Hepatic stellate cell (primary cell): ENCODE measurements at regions not wholly inside any gene's neighbourhood (a gene's known extent, or its start where the extent isn't known, plus 50 kb on each side); places are given as distances from the start of the nearest gene placed in this dataset.

ENCODE experiments used
- DNase-seq: peaks from one replicate; pipeline ENCODE4 v3.0.0; 2011; ENCODE audit warnings: low spot score

DNA sequence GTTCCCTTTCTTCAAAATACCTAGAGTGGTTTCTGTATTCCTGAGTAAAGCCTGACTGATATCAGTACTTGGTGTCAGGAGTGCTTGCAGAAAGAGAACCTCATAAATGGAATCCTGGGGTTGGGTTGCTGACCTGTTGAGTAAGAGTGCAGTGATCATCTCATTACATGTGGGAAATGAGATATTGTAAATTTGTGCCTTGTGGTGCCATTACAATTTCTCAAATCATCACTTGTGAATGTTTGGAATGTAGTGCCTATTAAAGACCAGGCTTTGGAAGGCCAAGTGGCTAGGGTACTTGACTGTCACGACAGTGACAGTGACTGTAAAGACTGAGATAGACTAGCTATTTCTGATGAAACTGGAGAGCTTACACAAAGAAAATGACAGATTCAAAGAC, 176.7 kb upstream of the CTTNBP2NL start:
- no peak for DNase-seq

GRCh38 chr1:112230232-112230631, 165.8 kb upstream of the CTTNBP2NL start:
- DNase-seq = no peak

DNA sequence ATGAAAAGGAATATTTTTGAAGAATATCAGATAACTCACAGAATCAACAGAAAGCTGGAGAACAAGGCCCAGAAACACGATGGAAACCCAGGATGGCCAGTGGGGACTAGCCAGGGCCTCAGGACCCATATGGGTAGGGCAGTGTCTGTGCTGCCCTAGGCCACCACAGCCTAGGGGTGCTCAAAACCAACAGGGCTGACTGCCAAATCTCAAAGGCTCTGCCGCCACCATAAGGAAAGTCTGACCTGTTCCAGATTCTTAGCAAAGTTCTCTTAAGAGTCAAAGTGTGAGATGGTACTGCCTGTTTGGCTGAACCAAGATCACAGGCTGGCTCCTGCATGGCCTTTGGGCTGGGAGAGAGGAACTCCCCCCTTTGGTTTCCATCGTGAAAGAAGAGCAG, 164.7 kb upstream of the CTTNBP2NL start:
- DNase-seq = no peak

DNA sequence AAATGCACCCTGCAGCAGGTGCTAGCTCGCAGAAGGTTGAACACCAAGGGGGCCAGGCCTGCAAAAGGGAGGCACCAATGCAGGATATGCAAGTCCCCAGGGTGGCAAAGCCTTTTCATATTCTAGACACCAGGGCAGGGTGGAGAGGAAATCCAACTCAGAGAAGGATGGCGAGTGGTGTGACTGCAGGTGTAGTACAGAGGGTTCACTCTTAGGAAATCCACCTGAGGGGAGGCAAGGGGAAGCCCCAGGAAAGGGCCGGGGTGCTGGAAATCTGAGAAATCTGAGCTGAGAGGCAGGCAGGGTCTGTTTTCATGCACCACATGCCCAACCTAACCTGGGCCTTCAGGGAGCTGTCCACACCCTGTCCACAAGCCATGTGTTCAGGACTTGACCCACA, 163.2 kb upstream of the CTTNBP2NL start:
- no peak for DNase-seq

GRCh38 chr1:112234710-112235109, 161.3 kb upstream of the CTTNBP2NL start:
- no peak for DNase-seq

DNA sequence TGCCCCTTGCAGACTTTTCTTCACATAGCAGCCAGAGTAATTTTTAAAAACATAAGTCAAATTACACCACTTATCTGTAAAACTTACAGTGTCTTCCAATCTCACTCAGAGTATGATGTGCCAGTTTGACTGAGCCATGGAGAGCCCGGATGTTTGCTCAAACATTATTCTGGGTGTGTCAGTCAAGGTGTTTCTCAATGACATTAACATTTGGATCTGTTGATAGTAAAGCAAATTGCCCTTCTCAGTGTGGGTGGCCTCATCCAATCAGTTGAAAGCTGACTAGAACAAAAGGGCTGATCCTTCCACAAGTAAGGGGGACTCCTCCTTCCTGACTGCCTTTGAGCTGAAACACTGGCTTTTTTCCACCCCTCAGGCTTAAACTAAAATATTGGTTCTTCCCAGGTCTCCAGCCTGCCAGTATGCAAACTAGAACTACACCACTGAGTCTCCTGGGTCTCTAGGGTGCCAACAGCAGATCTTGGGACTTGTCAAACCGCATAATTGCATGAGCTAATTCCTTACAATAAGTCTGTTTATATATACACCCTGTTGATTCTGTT, 157.9 kb upstream of the CTTNBP2NL start:
- DNase-seq = no peak

GRCh38 chr1:112239683-112240330, 156.2 kb upstream of the CTTNBP2NL start:
- no peak for DNase-seq

GRCh38 chr1:112242470-112242869, 153.5 kb upstream of the CTTNBP2NL start:
- DNase-seq = no peak

GRCh38 chr1:112244131-112244530, 151.9 kb upstream of the CTTNBP2NL start:
- no peak for DNase-seq

- no peak for DNase-seq
Measured at GRCh38 chr1:112245114-112245513, 150.9 kb upstream of the CTTNBP2NL start.

- no peak for DNase-seq
Measured at GRCh38 chr1:112247036-112247597, 148.9 kb upstream of the CTTNBP2NL start.

DNA sequence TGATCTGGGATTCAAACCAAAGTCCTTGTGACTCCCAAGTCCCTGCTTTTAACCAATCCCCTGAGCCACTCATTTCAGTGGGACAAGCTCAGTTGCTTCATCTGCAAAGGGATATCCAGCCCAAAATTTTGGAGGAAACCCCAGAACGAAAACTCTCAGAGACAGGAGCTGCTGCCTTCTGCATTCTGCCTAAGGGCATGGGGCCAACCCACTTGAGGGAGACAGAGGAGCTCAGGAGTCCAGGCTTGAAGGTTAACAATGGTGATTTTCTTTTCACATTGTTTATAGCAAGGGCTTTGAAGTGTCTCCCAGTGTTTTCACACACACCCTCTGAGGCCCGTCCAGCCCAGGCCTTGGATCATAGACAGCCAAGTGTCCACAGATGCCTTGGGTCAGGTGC, 148.1 kb upstream of the CTTNBP2NL start:
- DNase-seq = no peak

- DNase-seq = no peak
Measured at GRCh38 chr1:112250892-112251291, 145.1 kb upstream of the CTTNBP2NL start.

DNA sequence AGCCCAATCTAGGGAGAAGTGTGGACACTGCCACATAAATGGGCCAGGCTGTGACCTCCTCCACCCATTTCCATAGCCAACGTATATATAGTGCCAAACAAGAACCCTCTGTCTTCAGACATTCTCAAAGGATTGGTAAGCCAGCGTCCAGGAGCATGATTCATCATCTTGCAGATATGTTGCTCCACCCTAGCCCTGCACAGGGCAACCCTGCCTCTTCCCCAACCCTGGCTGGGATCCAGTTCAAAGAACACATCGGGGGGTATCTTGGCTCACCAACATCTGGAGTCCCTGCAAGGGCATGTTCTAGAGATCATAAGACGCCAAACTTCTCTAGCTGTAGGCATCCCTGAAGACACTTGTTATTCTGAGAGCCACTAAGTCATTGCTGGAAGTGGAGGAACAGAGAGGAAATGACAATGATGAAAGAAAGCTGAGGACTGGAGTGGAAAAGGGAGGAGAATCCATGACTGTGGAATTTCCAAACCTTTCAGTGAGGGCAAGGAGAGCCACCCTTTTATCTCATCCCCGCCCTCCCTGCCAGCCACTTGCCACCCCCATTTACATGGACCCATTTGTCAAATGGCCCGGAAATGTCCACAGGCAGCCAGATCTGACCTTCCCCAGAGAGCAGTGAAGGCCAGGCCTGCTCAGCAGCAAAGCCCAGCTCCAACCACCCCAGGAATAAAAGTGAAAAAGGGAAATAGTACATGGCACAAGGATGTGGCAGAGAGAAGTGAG, 144.1 kb upstream of the CTTNBP2NL start:
- peak; percentile 13 for DNase-seq

DNA sequence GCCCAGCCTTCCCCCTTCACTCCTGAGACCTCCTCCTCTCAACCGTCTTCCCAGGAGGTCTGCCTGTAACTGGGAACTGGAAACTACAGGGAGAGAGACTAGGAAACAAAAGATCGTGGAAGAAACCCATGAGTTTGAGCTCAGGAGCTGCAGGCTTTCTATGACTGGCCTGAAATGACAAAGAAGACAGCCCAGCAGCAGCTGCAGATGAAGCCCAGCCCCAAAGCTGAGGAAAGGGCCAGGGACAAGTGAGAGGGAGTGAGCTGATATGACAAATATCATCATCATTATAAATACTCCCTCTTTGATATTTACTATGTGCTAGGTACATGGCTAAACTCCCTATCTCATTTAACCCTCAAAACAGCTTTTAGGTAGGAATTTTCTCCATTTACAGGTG, 142.6 kb upstream of the CTTNBP2NL start:
- no peak for DNase-seq

- DNase-seq = no peak
Measured at GRCh38 chr1:112255080-112255479, 140.9 kb upstream of the CTTNBP2NL start.

- no peak for DNase-seq
Measured at GRCh38 chr1:112256411-112256810, 139.6 kb upstream of the CTTNBP2NL start.

DNA sequence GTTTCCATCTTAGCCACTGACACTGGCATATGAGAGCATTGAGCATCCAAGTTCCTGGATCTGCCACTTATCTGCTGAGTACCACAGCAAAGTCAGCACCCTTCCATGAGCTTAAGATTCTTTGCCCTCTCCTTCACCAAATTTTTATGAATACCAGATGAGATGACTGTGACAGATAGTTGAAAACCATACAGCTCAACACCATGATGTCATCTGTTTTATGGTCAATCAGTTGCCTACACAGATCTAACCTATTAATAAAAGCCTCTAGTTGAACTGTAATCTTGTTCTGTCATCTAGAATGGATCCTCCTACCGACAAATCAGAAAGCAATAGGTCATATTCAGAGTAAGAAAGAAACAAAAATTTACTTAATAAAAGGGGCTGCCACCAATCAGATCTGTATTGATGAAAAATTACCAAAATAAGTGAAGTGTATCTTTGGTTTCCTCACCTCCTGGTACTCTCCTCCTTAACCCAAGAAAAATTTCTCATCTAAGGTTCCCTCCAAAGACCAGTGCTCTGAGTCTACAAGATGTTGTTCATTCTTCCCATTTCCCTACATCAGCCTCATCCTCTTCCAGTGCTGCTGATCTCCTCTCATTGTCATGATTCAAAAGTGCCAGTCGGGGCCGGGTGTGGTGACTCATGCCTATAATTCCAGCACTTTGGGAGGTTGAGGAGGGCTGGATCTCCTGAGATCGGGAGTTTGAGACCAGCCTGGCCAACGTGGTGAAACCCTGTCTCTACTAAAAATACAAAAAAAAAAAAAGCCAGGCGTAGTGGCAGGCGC, 138.8 kb upstream of the CTTNBP2NL start:
- no peak for DNase-seq

- no peak for DNase-seq
Measured at GRCh38 chr1:112260699-112261098, 135.3 kb upstream of the CTTNBP2NL start.

- DNase-seq = no peak
Measured at GRCh38 chr1:112262316-112262715, 133.7 kb upstream of the CTTNBP2NL start.

DNA sequence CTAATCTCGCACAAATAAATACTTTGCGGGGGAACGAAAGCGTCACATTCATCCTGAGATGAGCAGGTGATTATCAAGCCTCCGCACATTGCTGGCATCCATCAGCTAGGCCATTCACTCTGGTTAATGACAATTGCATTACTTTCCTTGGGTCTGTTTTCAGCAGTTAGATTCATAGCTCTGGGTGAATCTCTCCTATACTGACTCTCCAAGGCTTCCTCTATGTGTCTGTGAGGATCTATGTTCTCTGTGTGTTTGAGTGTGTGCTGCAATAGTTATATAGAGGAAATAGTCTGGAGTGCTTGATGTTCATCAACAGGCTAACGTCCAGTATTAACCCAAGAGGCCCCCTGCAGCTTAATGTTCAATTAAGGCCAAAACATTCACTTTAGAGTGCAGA, 133.0 kb upstream of the CTTNBP2NL start:
- no peak for DNase-seq

DNA sequence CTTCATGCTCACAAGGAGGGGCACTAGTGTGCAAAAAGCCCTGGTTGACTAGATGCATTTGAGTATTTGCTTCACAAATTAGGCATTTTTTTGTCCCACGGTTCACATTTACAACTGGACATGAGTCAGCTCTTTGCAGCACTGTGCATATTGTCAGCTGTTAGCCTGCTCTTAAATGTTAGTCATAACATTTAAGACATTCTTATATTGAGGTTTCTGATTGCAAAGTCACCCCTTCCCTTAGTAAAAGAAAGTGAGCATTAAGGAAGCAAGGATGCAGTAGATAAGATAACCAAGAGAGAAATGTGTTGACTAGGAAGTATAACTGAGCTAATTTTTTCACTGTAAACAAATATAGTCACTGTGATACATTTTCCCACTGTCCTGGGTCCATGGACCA, 132.6 kb upstream of the CTTNBP2NL start:
- DNase-seq = no peak
